ENCODE measurements at regions not wholly inside any gene's neighbourhood (a gene's known extent, or its start where the extent isn't known, plus 50 kb on each side); places are given as distances from the start of the nearest gene placed in this dataset.

GRCh38 chr20:10992731-10993130, 318.9 kb upstream of the JAG1 start:
- TF ChIP-seq CTCF (IDR thresholded peaks at IDR 0.05) (no peak), POLR2A (IDR thresholded peaks at IDR 0.05) (no peak)
- ATAC-seq (no peak), DNase-seq (no peak)
- Histone ChIP-seq H3K27ac (no peak overlapping the region), H3K9me3 (no peaks in the 10 kb centered on the region), H3K4me1 (peaks cover 0 to 13% (median 0%) of the 10 kb centered on the region in 12 donors), H3K4me3 (no peak overlapping the region), H3K27me3 (no peaks in the 10 kb centered on the region), H3K36me3 (no peaks in the 10 kb centered on the region)
- 74 to 78% (median 74%) methylated on average over 6 of the region's 6 CpGs for WGBS, 4 donors
- intact Hi-C loops (cut with DNase I): loop anchor here in 1 of 10 donors (10.0 kb wide), 1 partner anchor 298 kb away; no protein-coding TSS in a partner anchor

DNA sequence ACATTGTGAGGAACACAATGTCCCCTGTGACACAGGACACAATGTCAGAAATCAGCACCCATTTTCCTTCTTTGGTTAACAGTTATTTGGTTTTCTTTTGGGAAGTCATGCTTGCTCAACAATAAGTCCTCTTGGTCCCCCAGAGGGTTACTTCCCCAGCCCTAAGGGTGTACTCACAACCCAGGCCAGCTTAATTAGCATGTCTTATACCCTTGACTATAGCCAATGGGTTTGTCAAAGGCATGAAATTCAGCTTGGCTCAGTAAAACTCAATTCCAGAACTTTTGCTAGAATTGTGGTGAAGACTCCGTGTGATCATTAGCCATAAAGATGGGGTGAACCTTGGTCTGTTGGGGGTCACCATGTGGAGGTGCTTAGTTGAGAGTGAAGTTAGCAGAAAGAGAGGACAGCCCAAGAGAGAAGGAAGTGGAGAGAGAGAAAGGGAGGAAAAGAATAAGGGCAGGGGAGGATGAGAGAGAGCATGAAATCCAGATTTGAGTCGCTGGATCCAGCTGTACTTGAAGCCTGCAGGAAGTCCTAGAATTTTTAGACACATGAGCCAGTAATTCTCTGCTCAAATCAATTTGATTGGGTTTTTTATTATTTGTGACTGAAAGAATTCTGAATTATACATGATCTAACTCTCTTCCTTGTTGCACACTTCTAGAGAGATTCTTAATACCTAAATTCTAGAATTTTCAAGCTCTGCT, 321.3 kb upstream of the JAG1 start:
- DNase-seq (no peak), ATAC-seq (no peak)
- Histone ChIP-seq H3K36me3 (no peaks in the 10 kb centered on the region), H3K4me3 (no peak overlapping the region), H3K27me3 (no peaks in the 10 kb centered on the region), H3K4me1 (peaks cover 0 to 13% (median 0%) of the 10 kb centered on the region in 12 donors), H3K27ac (no peak overlapping the region), H3K9me3 (no peaks in the 10 kb centered on the region)
- intact Hi-C loops (cut with DNase I): loop anchor here in 1 of 10 donors (10.0 kb wide), 1 partner anchor 300 kb away; no protein-coding TSS in a partner anchor
- TF ChIP-seq POLR2A (IDR thresholded peaks at IDR 0.05): no peak
- no peak for TF ChIP-seq CTCF (IDR thresholded peaks at IDR 0.05)
- 91 to 100% (median 96%) methylated on average over 2 of the region's 2 CpGs for WGBS, 4 donors

- no peak overlapping the region for H3K4me3 ChIP-seq
- H3K9me3 ChIP-seq: no peaks in the 10 kb centered on the region
- no peaks in the 10 kb centered on the region for H3K36me3 ChIP-seq
- TF ChIP-seq POLR2A (IDR thresholded peaks at IDR 0.05) (no peak), CTCF (IDR thresholded peaks at IDR 0.05) (no peak)
- H3K27ac ChIP-seq: no peak overlapping the region
- WGBS, 4 donors: 90 to 97% (median 97%) methylated on average over 4 of the region's 4 CpGs
- no peak for ATAC-seq
- no peaks in the 10 kb centered on the region for H3K27me3 ChIP-seq
- no peak for DNase-seq
- intact Hi-C loops (cut with DNase I): loop anchor here in 1 of 10 donors (10.0 kb wide), 1 partner anchor 304 kb away; no protein-coding TSS in a partner anchor
- H3K4me1 ChIP-seq: peaks cover 0 to 15% (median 0%) of the 10 kb centered on the region in 12 donors
These were observed 324.7 kb upstream of the JAG1 start for GRCh38 chr20:10998476-10998875.

DNA sequence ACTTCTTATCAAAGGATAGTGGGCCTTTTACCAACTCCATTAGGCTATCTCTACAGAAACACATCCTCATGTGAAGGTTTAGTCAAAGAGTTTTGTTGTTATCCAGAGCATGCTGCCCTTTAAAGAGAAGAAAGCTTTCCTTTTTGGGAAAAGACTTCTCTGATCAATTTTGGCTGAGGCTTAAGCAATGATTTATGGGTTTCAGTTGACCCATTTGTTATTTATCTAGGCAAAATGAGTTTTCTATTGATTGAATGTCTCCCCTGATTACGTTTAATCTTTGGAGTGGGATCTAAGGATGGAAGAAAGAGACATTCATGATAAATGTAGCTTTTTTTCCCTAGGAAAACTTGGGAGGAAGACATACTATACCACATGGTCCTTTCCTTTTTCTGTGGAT, 326.6 kb upstream of the JAG1 start:
- Histone ChIP-seq H3K27me3 (no peaks in the 10 kb centered on the region), H3K9me3 (no peaks in the 10 kb centered on the region), H3K36me3 (no peaks in the 10 kb centered on the region), H3K4me1 (peaks cover 0 to 15% (median 0%) of the 10 kb centered on the region in 12 donors), H3K4me3 (no peak overlapping the region), H3K27ac (no peak overlapping the region)
- no peak for TF ChIP-seq POLR2A (IDR thresholded peaks at IDR 0.05)
- no peak for TF ChIP-seq CTCF (IDR thresholded peaks at IDR 0.05)
- WGBS, 4 donors: 88 to 97% (median 92%) methylated on average over 1 of the region's 1 CpG
- no peak for DNase-seq
- intact Hi-C loops (cut with DNase I): no loop called here
- ATAC-seq: no peak
